Tibial nerve (tissue), 4 donors: ENCODE measurements at regions not wholly inside any gene's neighbourhood (a gene's known extent, or its start where the extent isn't known, plus 50 kb on each side); places are given as distances from the start of the nearest gene placed in this dataset.

Source experiments
- DNase-seq, 2 donors: peaks; one replicate each; pipeline ENCODE4 v3.0.0-alpha.2; 2019; ENCODE audit warnings: low spot score in 2 of 2
- H3K27ac ChIP-seq, 4 donors: fragments of 200-600 bp; sonication (generic) in 3 of 4; one replicate each; pipeline ENCODE4 v1.5.1; 2017 to 2019; ENCODE audit warnings: mild to moderate bottlenecking in 1 of 4
- H3K27me3 ChIP-seq, 2 donors: fragments of 200-600 bp; sonication (generic) in 1 of 2; one replicate each; pipeline versions ENCODE4 v1.5.1 to v1.6.0; 2017 to 2019
- H3K36me3 ChIP-seq, 3 donors: fragments of 200-600 bp; sonication (generic); one replicate each; pipeline ENCODE4 v1.5.1; 2018 to 2019
- H3K4me1 ChIP-seq, 4 donors: fragments of 200-600 bp; sonication (generic) in 3 of 4; one replicate each; pipeline ENCODE4 v1.5.1; 2017 to 2019
- H3K4me3 ChIP-seq, 4 donors: fragments of 200-600 bp; sonication (generic) in 3 of 4; one replicate each; pipeline ENCODE4 v1.5.1; 2017 to 2019; ENCODE audit warnings: mild to moderate bottlenecking in 1 of 4, moderate library complexity in 1 of 4
- H3K9me3 ChIP-seq, 4 donors: fragments of 200-600 bp; sonication (generic) in 3 of 4; one replicate each; pipeline ENCODE4 v1.5.1; 2017 to 2019
- CTCF ChIP-seq, 5 experiments: fragments of 200-600 bp in 3 of 5; fragments of 450-650 bp in 2 of 5; sonication (generic) in 3 of 5; IDR thresholded peaks; one replicate each; pipeline ENCODE4 v1.5.1; 2016 to 2019; ENCODE audit warnings: antibody characterized with exemption in 5 of 5, mild to moderate bottlenecking in 3 of 5, moderate library complexity in 2 of 5
- EP300 ChIP-seq, 2 donors: sonication (generic); formaldehyde crosslinking; IDR thresholded peaks; one replicate each; pipeline ENCODE4 v1.6.1; 2017; ENCODE audit warnings: antibody characterized with exemption in 2 of 2, mild to moderate bottlenecking in 1 of 2
- POLR2A ChIP-seq, 2 donors: fragments of 450-650 bp; IDR thresholded peaks; one replicate each; pipeline ENCODE4 v1.6.1; 2017; ENCODE audit warnings: antibody characterized with exemption in 2 of 2, mild to moderate bottlenecking in 2 of 2, moderate library complexity in 2 of 2
- WGBS, 2 donors: methylation state at CpG; one replicate each; pipeline ENCODE4 v1.1.5; 2018; 5-methylcytosine and 5-hydroxymethylcytosine counted together

DNA sequence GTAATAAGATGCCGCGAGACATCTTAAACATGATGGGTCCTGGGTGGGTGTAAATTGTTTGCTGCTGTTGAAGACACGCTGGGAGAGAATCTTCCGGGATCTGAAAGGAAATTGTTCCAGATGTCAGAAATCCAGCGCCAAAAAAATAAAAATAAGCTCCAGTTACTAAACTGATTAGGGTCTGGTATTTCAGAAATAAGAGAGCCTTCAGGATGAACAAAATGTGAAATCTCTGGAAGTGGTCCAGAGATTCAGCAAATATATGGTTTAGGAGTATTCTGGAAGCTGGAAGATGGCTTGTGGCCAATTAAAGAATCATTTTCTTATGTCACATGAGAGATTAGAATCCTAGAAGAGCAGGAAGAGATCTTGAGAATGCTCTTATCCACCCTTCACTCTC, 75.8 kb upstream of the NHS start:
- DNase-seq, result no peak
- TF ChIP-seq CTCF (IDR thresholded peaks at IDR 0.05), result no peak
- no peak for TF ChIP-seq POLR2A (IDR thresholded peaks at IDR 0.05)
- TF ChIP-seq EP300 (IDR thresholded peaks at IDR 0.05), result no peak
- WGBS, 2 donors, result 64 to 73% methylated on average over 5 of the region's 5 CpGs
- Histone ChIP-seq H3K9me3 (no peaks in the 10 kb centered on the region), H3K27ac (peak overlapping the region in 2 of 4 donors; percentile 9 to 33), H3K4me3 (peak overlapping the region in 1 of 4 donors; percentile 32), H3K4me1 (no peaks in the 10 kb centered on the region), H3K27me3 (no peaks in the 10 kb centered on the region), H3K36me3 (no peaks in the 10 kb centered on the region)

GRCh38 chrX:17323397-17323796, 51.6 kb upstream of the NHS start:
- no peaks in the 10 kb centered on the region for H3K36me3 ChIP-seq
- H3K27ac ChIP-seq, result no peak overlapping the region
- H3K4me1 ChIP-seq, result no peaks in the 10 kb centered on the region
- H3K27me3 ChIP-seq, result no peaks in the 10 kb centered on the region
- no peak overlapping the region for H3K4me3 ChIP-seq
- 85 to 92% methylated on average over 4 of the region's 4 CpGs for WGBS, 2 donors
- no peak for DNase-seq
- TF ChIP-seq CTCF (IDR thresholded peaks at IDR 0.05), result no peak
- TF ChIP-seq EP300 (IDR thresholded peaks at IDR 0.05), result no peak
- TF ChIP-seq POLR2A (IDR thresholded peaks at IDR 0.05), result no peak
- H3K9me3 ChIP-seq, result no peaks in the 10 kb centered on the region
